GM12892 (cell line): ENCODE measurements at regions not wholly inside any gene's neighbourhood (a gene's known extent, or its start where the extent isn't known, plus 50 kb on each side); places are given as distances from the start of the nearest gene placed in this dataset.

Source experiments
- POLR2A ChIP-seq: IDR thresholded peaks from 2 replicates; pipeline ENCODE4 v1.6.1; 2011; ENCODE audit warnings: low read depth, low read length, control low read depth
- POLR2AphosphoS5 ChIP-seq: IDR thresholded peaks from 2 replicates; pipeline ENCODE4 v1.6.1; 2011; ENCODE audit warnings: low read depth, low read length, control low read depth
- TAF1 ChIP-seq: IDR thresholded peaks from 2 replicates; pipeline ENCODE4 v1.6.1; 2011; ENCODE audit warnings: low read depth, mild to moderate bottlenecking, control low read depth, low read length, borderline replicate concordance

- no peak for TF ChIP-seq POLR2AphosphoS5
- TF ChIP-seq POLR2A: no peak
- TF ChIP-seq TAF1: no peak
These were observed 151.0 kb upstream of the PTCH1 start for GRCh38 chr9:95667789-95668188.
